SH-SY5Y (cell line): ENCODE measurements at regions not wholly inside any gene's neighbourhood (a gene's known extent, or its start where the extent isn't known, plus 50 kb on each side); places are given as distances from the start of the nearest gene placed in this dataset.

Experiments
- GATA2 ChIP-seq: IDR thresholded peaks from 2 replicates; pipeline ENCODE4 v1.6.1; 2011; ENCODE audit warnings: mild to moderate bottlenecking, low read depth, low read length
- GATA3 ChIP-seq: IDR thresholded peaks from 2 replicates; pipeline ENCODE4 v1.6.1; 2011; ENCODE audit warnings: low read depth, mild to moderate bottlenecking, low read length, moderate library complexity

DNA sequence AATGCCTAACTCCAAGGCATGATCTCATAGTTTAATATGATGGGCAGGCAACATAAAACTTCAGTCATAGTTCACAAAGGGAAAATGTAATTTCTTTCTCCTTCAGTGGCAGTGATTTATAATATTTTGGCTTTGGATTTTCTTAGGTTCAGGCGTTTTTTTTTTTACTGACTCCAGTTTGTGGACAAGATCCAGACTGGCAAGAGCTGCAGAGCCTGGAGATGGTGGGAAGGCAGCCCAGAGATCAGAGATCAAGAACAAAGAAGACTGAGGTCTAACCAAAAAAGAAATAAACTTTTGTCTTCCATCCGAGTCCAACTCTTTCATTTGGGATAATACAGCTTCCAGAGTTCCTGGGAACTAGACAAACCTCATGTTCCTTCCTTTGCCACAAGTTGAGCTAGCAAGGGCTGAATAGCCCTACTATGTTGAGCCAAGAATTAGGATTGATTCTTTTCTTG is 215.3 kb upstream of the SETBP1 start:
- TF ChIP-seq GATA2 (no peak), GATA3 (no peak)
